Astrocyte (in vitro differentiated cells and primary cell): ENCODE measurements at regions not wholly inside any gene's neighbourhood (a gene's known extent, or its start where the extent isn't known, plus 50 kb on each side); places are given as distances from the start of the nearest gene placed in this dataset.

Experiments
- EZH2 ChIP-seq: IDR thresholded peaks from 2 replicates; pipeline ENCODE4 v1.6.1; 2012; ENCODE audit warnings: mild to moderate bottlenecking, low read length, inconsistent platforms; ENCODE audit not compliant: insufficient read depth
- TF ChIP-seq, protein P1 (sequence below): IDR thresholded peaks from 2 replicates; pipeline ENCODE4 v1.5.1; 2011; ENCODE audit warnings: low read depth, mild to moderate bottlenecking, inconsistent platforms, low read length, moderate library complexity; ENCODE audit not compliant: insufficient read depth

- TF ChIP-seq, protein P1, sequence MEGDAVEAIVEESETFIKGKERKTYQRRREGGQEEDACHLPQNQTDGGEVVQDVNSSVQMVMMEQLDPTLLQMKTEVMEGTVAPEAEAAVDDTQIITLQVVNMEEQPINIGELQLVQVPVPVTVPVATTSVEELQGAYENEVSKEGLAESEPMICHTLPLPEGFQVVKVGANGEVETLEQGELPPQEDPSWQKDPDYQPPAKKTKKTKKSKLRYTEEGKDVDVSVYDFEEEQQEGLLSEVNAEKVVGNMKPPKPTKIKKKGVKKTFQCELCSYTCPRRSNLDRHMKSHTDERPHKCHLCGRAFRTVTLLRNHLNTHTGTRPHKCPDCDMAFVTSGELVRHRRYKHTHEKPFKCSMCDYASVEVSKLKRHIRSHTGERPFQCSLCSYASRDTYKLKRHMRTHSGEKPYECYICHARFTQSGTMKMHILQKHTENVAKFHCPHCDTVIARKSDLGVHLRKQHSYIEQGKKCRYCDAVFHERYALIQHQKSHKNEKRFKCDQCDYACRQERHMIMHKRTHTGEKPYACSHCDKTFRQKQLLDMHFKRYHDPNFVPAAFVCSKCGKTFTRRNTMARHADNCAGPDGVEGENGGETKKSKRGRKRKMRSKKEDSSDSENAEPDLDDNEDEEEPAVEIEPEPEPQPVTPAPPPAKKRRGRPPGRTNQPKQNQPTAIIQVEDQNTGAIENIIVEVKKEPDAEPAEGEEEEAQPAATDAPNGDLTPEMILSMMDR: no peak
- no peak for TF ChIP-seq EZH2
Measured at GRCh38 chr12:102736328-102736727, 180.7 kb downstream of the PAH start.
